Fibroblast of lung (primary cell): ENCODE measurements at regions not wholly inside any gene's neighbourhood (a gene's known extent, or its start where the extent isn't known, plus 50 kb on each side); places are given as distances from the start of the nearest gene placed in this dataset.
"Not testable (repeated sequence)": the region's sequence is repeated elsewhere in the genome, so short reads cannot be mapped to it uniquely, and the experiment has no call there.

ENCODE experiments used
- DNase-seq, 2 donors: peaks; one replicate each; pipeline versions ENCODE4 v3.0.0 to v3.0.0-alpha.2; 2010; ENCODE audit warnings: low read depth in 2 of 2
- H2AFZ ChIP-seq: 2 replicates; pipeline ENCODE4 v1.5.1; 2012; ENCODE audit warnings: low read length, control low read depth, inconsistent platforms
- H3K27ac ChIP-seq: 2 replicates; pipeline ENCODE4 v1.5.1; 2011; ENCODE audit warnings: low read length, control low read depth; ENCODE audit not compliant: insufficient read depth
- H3K27me3 ChIP-seq: 2 replicates; pipeline ENCODE4 v1.5.1; 2011; ENCODE audit warnings: mild to moderate bottlenecking, low read length; ENCODE audit not compliant: control insufficient read depth, insufficient read depth
- H3K36me3 ChIP-seq: 2 replicates; pipeline ENCODE4 v1.5.1; 2011; ENCODE audit warnings: low read length; ENCODE audit not compliant: control insufficient read depth, insufficient read depth
- H3K4me1 ChIP-seq: 2 replicates; pipeline ENCODE4 v1.5.1; 2011; ENCODE audit warnings: low read length; ENCODE audit not compliant: control insufficient read depth, insufficient read depth; ENCODE audit errors: extremely low read depth
- H3K4me2 ChIP-seq: 2 replicates; pipeline ENCODE4 v1.5.1; 2011; ENCODE audit warnings: low read length, control low read depth; ENCODE audit not compliant: insufficient read depth; ENCODE audit errors: extremely low read depth
- H3K4me3 ChIP-seq, 4 experiments: fragments of 200-600 bp in 1 of 4; sonication (generic) in 1 of 4; replicated peaks in 1 of 4; 2 replicates each; pipeline ENCODE4 v1.5.1; 2011 to 2016; ENCODE audit warnings: low read length in 4 of 4, low read depth in 3 of 4, mild to moderate bottlenecking in 3 of 4, control low read depth in 2 of 4, inconsistent platforms in 1 of 4, mixed read lengths in 1 of 4; ENCODE audit not compliant: insufficient read depth in 1 of 4; ENCODE audit errors: control extremely low read depth in 1 of 4
- H3K79me2 ChIP-seq: 2 replicates; pipeline ENCODE4 v1.5.1; 2012; ENCODE audit warnings: mild to moderate bottlenecking, low read length, inconsistent platforms; ENCODE audit not compliant: control insufficient read depth, insufficient read depth
- H3K9ac ChIP-seq: 2 replicates; pipeline ENCODE4 v1.5.1; 2011; ENCODE audit warnings: mild to moderate bottlenecking, low read length, control low read depth; ENCODE audit not compliant: insufficient read depth
- H3K9me3 ChIP-seq: 2 replicates; pipeline ENCODE4 v1.5.1; 2012; ENCODE audit warnings: low read depth, low read length; ENCODE audit not compliant: control insufficient read depth, insufficient read depth
- H4K20me1 ChIP-seq: 2 replicates; pipeline ENCODE4 v1.5.1; 2011; ENCODE audit warnings: low read length; ENCODE audit not compliant: control insufficient read depth, insufficient read depth; ENCODE audit errors: extremely low read depth
- CTCF ChIP-seq, 2 donors: IDR thresholded peaks in 1 of 2; conservative IDR thresholded peaks in 1 of 2; 1 replicate in 1 of 2; 2 replicates in 1 of 2; pipeline ENCODE4 v1.5.1; 2011 to 2012; ENCODE audit warnings: low read length in 2 of 2, control low read depth in 1 of 2, inconsistent platforms in 1 of 2, low read depth in 1 of 2, mild to moderate bottlenecking in 1 of 2
- EZH2 ChIP-seq: IDR thresholded peaks from 2 replicates; pipeline ENCODE4 v1.5.1; 2012; ENCODE audit warnings: low read length, control low read depth, mild to moderate bottlenecking; ENCODE audit errors: missing control alignments

DNA sequence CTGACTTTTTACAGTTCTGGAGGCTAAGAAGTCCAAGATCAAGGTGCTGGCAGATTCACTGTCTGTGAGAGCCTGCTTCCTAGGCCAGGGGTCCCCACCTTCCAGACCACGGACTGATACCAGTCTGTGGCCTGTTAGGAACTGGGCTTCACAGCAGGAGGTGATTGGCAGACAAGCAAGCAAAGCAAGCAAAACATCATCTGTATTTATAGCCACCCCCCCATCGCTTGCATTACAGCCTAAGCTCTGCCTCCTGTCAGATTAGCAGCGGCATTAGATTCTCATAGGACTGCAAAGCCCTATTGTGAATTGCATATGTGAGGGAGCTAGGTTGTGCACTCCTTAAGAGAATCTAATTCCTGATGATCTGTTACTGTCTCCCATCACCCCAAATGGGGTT lies 194.7 kb upstream of the THRB start:
- peaks cover 3% of the 10 kb centered on the region for H3K4me1 ChIP-seq
- H3K79me2 ChIP-seq = no peaks in the 10 kb centered on the region
- no peaks in the 10 kb centered on the region for H4K20me1 ChIP-seq
- H3K27me3 ChIP-seq = no peaks in the 10 kb centered on the region
- no peaks in the 10 kb centered on the region for H3K9me3 ChIP-seq
- no peak overlapping the region for H3K9ac ChIP-seq
- no peak overlapping the region for H2AFZ ChIP-seq
- TF ChIP-seq EZH2 (no peak), CTCF (conservative IDR thresholded peaks at IDR 0.05 in 1 of 2, IDR thresholded peaks at IDR 0.05 in 1 of 2; ENCODE audit: low read depth in 1 of 2, low read length in 2 of 2) (no peak)
- no peak overlapping the region for H3K27ac ChIP-seq
- no peak overlapping the region for H3K4me3 ChIP-seq
- no peak for DNase-seq
- no peak overlapping the region for H3K4me2 ChIP-seq
- H3K36me3 ChIP-seq = no peaks in the 10 kb centered on the region

- no peaks in the 10 kb centered on the region for H3K36me3 ChIP-seq
- H3K27me3 ChIP-seq = no peaks in the 10 kb centered on the region
- no peaks in the 10 kb centered on the region for H3K79me2 ChIP-seq
- no peak overlapping the region for H3K4me2 ChIP-seq
- H3K9me3 ChIP-seq = no peaks in the 10 kb centered on the region
- peaks cover 3% of the 10 kb centered on the region for H3K4me1 ChIP-seq
- H4K20me1 ChIP-seq = no peaks in the 10 kb centered on the region
- no peak overlapping the region for H2AFZ ChIP-seq
- no peak for DNase-seq
- no peak for TF ChIP-seq EZH2
- TF ChIP-seq CTCF (conservative IDR thresholded peaks at IDR 0.05 in 1 of 2, IDR thresholded peaks at IDR 0.05 in 1 of 2; ENCODE audit: low read depth in 1 of 2, low read length in 2 of 2) = no peak
- H3K4me3 ChIP-seq = no peak overlapping the region
- H3K27ac ChIP-seq = no peak overlapping the region
- H3K9ac ChIP-seq = no peak overlapping the region
Measured at GRCh38 chr3:24690777-24691176, 196.1 kb upstream of the THRB start.

GRCh38 chr3:24699078-24699477 lies 204.4 kb upstream of the THRB start:
- not testable (repeated sequence) for H3K36me3 ChIP-seq, H3K9ac ChIP-seq, H3K79me2 ChIP-seq, DNase-seq, H2AFZ ChIP-seq, H3K4me2 ChIP-seq, H3K4me1 ChIP-seq, H3K4me3 ChIP-seq, H3K9me3 ChIP-seq, H3K27ac ChIP-seq, H3K27me3 ChIP-seq, H4K20me1 ChIP-seq

DNA sequence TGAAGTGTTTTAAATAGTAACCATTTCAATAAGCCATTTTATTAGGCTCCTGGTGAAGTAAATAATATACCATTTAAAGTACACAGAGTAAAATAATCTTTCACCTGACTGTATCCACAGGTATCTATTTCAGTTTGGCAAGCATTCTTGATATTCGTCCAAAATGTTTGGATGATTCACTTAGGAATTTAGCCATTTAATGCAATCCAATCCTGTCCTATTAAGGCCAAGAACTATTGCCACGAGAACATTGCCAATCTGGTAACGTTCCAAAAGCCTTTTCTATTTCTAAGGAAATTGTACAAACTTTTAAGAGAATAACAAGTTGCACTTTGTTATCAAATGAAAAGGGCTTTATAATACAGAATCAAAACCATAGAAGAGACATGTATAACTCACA lies 209.8 kb upstream of the THRB start:
- Histone ChIP-seq H3K4me1 (no peaks in the 10 kb centered on the region), H4K20me1 (peaks cover 2% of the 10 kb centered on the region), H3K4me3 (no peak overlapping the region), H3K9me3 (no peaks in the 10 kb centered on the region), H3K27ac (no peak overlapping the region), H3K27me3 (no peaks in the 10 kb centered on the region), H3K36me3 (no peaks in the 10 kb centered on the region), H3K79me2 (no peaks in the 10 kb centered on the region), H3K4me2 (no peak overlapping the region), H3K9ac (no peak overlapping the region), H2AFZ (no peak overlapping the region)
- DNase-seq = peak; percentile 64 to 65
- TF ChIP-seq EZH2 = no peak
- no peak for TF ChIP-seq CTCF (conservative IDR thresholded peaks at IDR 0.05 in 1 of 2, IDR thresholded peaks at IDR 0.05 in 1 of 2; ENCODE audit: low read depth in 1 of 2, low read length in 2 of 2)
